ENCODE measurements at regions not wholly inside any gene's neighbourhood (a gene's known extent, or its start where the extent isn't known, plus 50 kb on each side); places are given as distances from the start of the nearest gene placed in this dataset.

DNA sequence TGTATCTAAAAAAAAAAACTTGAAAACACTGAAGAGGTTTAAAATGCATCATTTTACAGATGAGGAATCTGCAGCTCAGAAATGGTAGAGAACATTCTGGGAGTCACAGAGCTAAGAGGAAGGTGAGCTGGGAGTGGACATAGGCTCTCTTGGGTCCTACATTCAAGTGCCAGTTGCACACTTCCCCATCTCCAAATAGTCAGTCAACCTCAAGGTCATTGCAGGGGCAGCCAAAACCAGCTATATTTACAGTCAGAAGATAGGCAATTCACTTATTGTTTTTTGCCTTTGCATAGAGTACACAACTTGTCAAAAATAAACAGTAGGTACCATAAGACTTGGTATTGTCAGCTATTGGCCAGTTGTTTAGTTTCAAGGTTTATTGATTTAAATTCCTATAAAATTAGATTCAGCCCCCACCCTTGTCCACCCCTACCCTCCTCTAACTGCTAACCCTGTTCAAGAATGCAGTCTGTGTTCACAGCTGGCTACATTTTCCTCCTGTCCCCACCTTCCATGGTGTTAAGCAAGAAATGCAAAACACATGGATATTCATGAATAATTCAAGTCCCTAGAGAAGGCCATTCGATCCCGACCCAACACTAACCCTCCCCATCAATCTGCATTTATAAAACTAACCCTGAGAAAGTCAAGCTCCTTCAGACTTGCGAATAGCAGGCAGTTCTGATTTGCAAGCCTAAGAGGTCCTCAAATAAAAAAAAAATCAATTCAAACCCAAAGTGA, 567.0 kb upstream of the MCTP2 start:
- no peak for DNase-seq (ENCODE audit: low read depth in 3 of 3, low spot score in 2 of 3)

DNA sequence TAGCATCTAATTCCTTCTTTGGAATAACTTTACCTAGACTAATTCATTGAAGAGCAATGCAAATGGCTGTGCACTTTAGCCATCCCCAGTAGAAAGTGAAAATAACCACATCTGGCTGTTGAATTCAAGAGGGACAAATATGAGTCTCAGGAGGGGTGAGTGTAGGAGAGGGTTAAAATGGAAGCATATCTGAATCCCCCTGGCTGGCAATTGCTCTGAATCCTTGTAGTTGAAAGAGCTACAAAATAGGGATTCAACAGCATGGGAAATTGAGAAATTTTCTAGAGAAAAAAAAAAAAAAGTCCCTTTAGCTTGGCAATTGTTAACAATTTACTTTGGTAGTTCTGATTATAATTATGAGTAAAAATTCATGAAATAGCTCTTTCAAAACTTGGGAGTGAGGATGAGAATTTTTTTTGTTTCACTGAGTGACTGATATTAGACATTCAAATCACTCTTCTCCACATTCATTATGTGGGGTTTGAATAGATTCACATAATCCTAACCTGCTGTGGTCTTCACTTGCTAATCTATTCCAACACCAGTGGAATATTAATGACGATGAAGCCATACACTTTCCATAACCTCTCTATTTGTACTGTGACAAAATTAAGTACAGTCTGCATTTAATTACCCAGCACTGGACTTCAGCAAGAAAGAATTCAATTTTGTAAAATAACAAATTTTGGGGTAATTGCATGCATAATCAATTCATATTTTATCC, 569.0 kb upstream of the MCTP2 start:
- no peak for DNase-seq (ENCODE audit: low read depth in 3 of 3, low spot score in 2 of 3)

GRCh38 chr15:93658026-93658816, 569.2 kb upstream of the RGMA start:
- DNase-seq (ENCODE audit: low read depth in 3 of 3, low spot score in 2 of 3), result no peak

DNA sequence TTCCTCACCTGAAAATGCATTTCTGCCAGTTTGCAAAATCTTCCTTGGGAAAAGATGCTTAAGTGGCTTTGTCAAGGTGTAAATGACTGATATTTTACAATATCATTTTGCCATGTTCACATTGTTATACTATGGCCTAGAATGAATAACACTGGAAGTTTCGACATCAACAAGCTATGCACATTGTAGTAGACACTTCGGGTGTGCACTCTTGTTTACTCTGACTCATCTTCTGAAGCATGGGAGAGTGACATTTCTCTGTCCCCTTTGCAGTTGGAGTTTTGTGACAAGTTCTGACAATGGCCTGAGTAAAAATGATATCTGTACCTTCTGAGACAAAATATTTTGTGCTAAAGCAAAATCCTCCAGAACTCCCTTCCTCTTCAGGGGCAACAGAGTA, 567.0 kb upstream of the RGMA start:
- no peak for DNase-seq (ENCODE audit: low read depth in 3 of 3, low spot score in 2 of 3)

DNA sequence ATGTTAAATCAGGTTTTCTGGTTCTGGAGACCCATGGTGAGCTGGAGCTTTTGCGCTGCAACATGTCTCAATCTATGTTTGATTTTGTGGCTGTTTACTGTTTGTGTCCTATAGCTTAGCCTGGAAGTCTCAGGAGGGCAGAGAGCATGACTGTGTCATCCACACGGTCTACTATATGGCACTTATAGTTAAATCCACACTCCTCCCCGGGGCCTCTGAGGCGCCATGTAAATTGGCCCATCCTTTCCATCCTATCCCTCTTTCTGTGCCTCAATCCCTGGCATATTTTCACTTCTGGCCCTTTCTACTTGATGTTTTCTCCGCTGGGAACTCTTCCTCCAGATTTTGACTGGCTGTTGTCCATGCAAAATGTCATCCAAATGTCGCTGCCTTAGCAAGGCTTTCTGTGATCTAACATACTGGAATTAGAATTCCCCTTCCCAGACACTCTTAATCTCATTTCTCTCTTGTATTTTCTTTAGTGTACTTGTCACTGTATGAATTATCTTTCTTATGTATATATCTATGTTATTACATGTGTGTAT, 560.8 kb upstream of the RGMA start:
- DNase-seq (ENCODE audit: low read depth in 3 of 3, low spot score in 2 of 3), result no peak

GRCh38 chr15:93646193-93646592, 557.2 kb upstream of the RGMA start:
- DNase-seq (ENCODE audit: low read depth in 3 of 3, low spot score in 2 of 3), result no peak

GRCh38 chr15:93645594-93645993, 556.6 kb upstream of the RGMA start:
- no peak for DNase-seq (ENCODE audit: low read depth in 3 of 3, low spot score in 2 of 3)

GRCh38 chr15:93644595-93644994, 555.6 kb upstream of the RGMA start:
- DNase-seq (ENCODE audit: low read depth in 3 of 3, low spot score in 2 of 3), result no peak

- no peak for DNase-seq (ENCODE audit: low read depth in 3 of 3, low spot score in 2 of 3)
These were observed 551.5 kb upstream of the RGMA start for GRCh38 chr15:93640411-93640962.

DNA sequence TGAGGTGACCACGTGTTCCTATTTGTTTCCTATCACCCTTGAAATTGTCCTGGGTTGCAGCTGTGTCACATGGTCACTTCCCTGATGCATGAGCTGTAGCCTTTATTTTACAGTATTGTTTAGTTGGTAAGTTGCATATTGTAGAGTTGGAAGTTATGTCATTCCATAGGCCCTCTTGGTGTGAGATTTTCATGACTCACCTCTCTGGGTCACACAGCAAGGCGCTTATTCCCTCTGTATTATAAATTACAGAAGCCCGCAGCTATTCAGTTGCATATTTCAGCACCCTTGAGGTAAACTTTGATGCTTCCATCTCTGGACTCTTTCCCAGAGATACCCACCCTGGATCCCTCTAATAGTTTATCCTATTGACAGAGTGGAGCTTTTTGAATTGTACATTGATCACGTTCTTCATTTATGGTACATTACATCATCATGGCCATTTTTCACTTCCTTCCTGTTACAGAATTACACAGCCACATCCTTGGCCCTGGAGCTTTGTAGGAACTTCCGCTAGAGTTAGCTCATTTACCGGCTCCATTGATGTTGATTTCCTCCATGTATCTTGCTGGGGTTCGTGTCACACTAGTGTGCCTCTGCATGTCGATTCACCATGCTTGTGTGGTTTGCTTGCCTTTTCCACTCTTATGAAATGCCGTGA, 543.1 kb upstream of the RGMA start:
- DNase-seq (ENCODE audit: low read depth in 3 of 3, low spot score in 2 of 3), result no peak

GRCh38 chr15:93619597-93619996, 530.6 kb upstream of the RGMA start:
- no peak for DNase-seq (ENCODE audit: low read depth in 3 of 3, low spot score in 2 of 3)

GRCh38 chr15:93617443-93617842, 528.4 kb upstream of the RGMA start:
- no peak for DNase-seq (ENCODE audit: low read depth in 3 of 3, low spot score in 2 of 3)

DNA sequence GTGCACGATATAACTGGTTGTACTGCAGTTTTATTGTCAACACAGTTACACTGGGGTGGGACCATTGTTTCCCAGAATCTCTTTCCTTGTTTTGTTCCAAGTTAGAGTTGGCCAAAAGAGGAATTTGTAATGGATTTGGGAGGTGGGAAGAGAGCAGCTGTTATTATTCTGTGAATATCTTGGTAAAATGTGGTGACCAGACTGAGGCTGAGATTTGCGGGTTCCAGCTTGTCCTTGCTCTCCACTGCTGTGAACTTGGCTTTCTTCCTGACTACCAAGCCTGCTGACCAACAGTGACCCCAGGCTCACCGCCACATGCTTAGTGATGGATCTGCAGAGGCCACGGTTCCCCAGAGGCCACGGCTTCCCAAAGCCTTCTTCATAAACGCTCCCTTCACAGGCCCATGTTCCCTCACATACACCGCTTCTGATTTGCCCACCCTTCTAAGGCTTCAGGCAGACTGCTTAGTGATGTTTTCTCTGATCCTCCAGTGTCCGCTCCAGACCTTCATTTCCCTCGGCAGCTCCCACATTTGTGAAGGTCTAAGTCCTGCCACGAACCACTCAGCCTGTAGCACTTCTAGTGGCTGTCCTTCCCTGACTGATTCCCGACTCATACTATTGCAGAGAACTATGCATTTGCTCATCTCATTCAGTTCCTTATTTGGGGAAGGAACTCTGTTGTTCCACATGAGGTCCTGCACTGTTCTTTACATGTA, 525.5 kb upstream of the RGMA start:
- DNase-seq (ENCODE audit: low read depth in 3 of 3, low spot score in 2 of 3), result no peak

DNA sequence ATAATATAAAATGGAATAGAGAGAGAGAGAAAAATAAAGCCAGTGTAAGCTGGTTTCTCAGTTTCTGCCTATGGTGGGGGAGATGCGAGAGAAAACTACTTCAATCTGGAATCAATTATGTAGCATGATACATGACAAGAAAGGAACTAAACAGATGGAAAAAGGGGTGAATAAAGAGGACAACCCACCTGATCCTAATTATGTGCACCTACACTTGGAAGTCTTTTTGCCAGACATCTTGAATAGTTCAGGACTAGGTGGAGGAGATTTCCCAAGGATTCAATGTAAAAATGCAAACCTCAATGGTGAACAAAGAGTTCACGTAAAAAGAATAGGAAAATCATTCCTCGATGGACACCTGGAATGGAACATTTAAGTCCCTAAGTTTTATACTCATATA, 524.4 kb upstream of the RGMA start:
- DNase-seq (ENCODE audit: low read depth in 3 of 3, low spot score in 2 of 3), result no peak

GRCh38 chr15:93612953-93613352, 523.9 kb upstream of the RGMA start:
- no peak for DNase-seq (ENCODE audit: low read depth in 3 of 3, low spot score in 2 of 3)

DNA sequence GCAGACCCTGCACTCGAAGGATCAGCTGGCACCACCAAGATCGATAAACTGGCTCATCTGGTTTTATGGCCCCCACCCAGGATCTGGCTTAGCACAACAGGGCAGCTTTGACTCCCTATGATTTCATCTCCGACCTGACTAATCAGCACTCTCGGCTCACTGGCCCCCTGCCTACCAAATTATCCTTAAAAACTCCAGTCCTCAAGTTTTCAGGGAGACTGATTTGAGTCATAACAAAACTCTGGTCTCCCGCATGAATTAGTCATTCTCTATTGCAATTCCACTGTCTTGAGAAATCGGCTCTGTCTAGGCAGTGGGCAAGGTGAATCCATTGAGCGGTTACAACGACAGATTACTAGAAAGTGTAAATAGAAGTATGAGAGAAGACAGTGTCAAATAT, 521.9 kb upstream of the RGMA start:
- DNase-seq (ENCODE audit: low read depth in 3 of 3, low spot score in 2 of 3), result no peak

GRCh38 chr15:93608643-93609148, 519.7 kb upstream of the RGMA start:
- no peak for DNase-seq (ENCODE audit: low read depth in 3 of 3, low spot score in 2 of 3)

- no peak for DNase-seq (ENCODE audit: low read depth in 3 of 3, low spot score in 2 of 3)
These were observed 514.5 kb upstream of the RGMA start for GRCh38 chr15:93603550-93603949.

GRCh38 chr15:93587059-93587521, 498.1 kb upstream of the RGMA start:
- no peak for DNase-seq (ENCODE audit: low read depth in 3 of 3, low spot score in 2 of 3)

- DNase-seq (ENCODE audit: low read depth in 3 of 3, low spot score in 2 of 3), result no peak
These were observed 496.0 kb upstream of the RGMA start for GRCh38 chr15:93585012-93585411.
